H9 (cell line): ENCODE measurements at regions not wholly inside any gene's neighbourhood (a gene's known extent, or its start where the extent isn't known, plus 50 kb on each side); places are given as distances from the start of the nearest gene placed in this dataset.

Experiments used
- DNase-seq: peaks from one replicate; pipeline ENCODE4 v3.0.0-alpha.2; 2017
- H2AFZ ChIP-seq: one replicate; pipeline ENCODE4 v1.6.1; 2013; ENCODE audit warnings: mild to moderate bottlenecking, low read length, control low read depth, moderate library complexity
- H2AK5ac ChIP-seq: 2 replicates; pipeline ENCODE4 v1.6.1; 2013; ENCODE audit warnings: low read length, control low read depth, mixed read lengths; ENCODE audit not compliant: insufficient read length
- H2BK120ac ChIP-seq: one replicate; pipeline ENCODE4 v1.6.1; 2013; ENCODE audit warnings: low read depth, mild to moderate bottlenecking, low read length, control low read depth, inconsistent platforms; ENCODE audit not compliant: poor library complexity, severe bottlenecking
- H2BK12ac ChIP-seq: 2 replicates; pipeline ENCODE4 v1.6.1; 2013; ENCODE audit warnings: low read length, control low read depth, mixed read lengths, low read depth; ENCODE audit not compliant: insufficient read length
- H2BK15ac ChIP-seq: 2 replicates; pipeline ENCODE4 v1.6.1; 2013; ENCODE audit warnings: low read depth, low read length, control low read depth
- H2BK20ac ChIP-seq: one replicate; pipeline ENCODE4 v1.6.1; 2013; ENCODE audit warnings: low read depth, mild to moderate bottlenecking, low read length, control low read depth, inconsistent platforms; ENCODE audit not compliant: poor library complexity, severe bottlenecking
- H2BK5ac ChIP-seq: 2 replicates; pipeline ENCODE4 v1.6.1; 2013; ENCODE audit warnings: low read length, control low read depth, mixed read lengths; ENCODE audit not compliant: insufficient read length
- H3K14ac ChIP-seq: 2 replicates; pipeline ENCODE4 v1.6.1; 2013; ENCODE audit warnings: low read length, control low read depth; ENCODE audit not compliant: insufficient read depth
- H3K18ac ChIP-seq: 2 replicates; pipeline ENCODE4 v1.6.1; 2013; ENCODE audit warnings: low read depth, mild to moderate bottlenecking, mixed read lengths, low read length, control low read depth; ENCODE audit not compliant: insufficient read length
- H3K23ac ChIP-seq: 2 replicates; pipeline ENCODE4 v1.6.1; 2013; ENCODE audit warnings: low read length, control low read depth, mixed read lengths, low read depth; ENCODE audit not compliant: insufficient read length
- H3K23me2 ChIP-seq: 2 replicates; pipeline ENCODE4 v1.6.1; 2013; ENCODE audit warnings: low read depth, mild to moderate bottlenecking, mixed read lengths, low read length, control low read depth; ENCODE audit not compliant: insufficient read length, poor library complexity, severe bottlenecking
- H3K27ac ChIP-seq: 2 replicates; pipeline ENCODE4 v1.5.1; 2013; ENCODE audit warnings: low read length, control low read depth, mixed read lengths, low read depth; ENCODE audit not compliant: insufficient read length
- H3K27me3 ChIP-seq: 2 replicates; pipeline ENCODE4 v1.6.1; 2013; ENCODE audit warnings: low read length, control low read depth, inconsistent platforms; ENCODE audit not compliant: insufficient read depth
- H3K4ac ChIP-seq: 2 replicates; pipeline ENCODE4 v1.6.1; 2013; ENCODE audit warnings: low read depth, mild to moderate bottlenecking, control low read depth, inconsistent platforms, low read length, moderate library complexity
- H3K4me1 ChIP-seq: 2 replicates; pipeline ENCODE4 v1.6.1; 2013; ENCODE audit warnings: low read length, control low read depth, inconsistent platforms; ENCODE audit not compliant: insufficient read depth
- H3K4me2 ChIP-seq: 2 replicates; pipeline ENCODE4 v1.6.1; 2013; ENCODE audit warnings: low read length, control low read depth, mixed read lengths; ENCODE audit not compliant: insufficient read length, insufficient read depth
- H3K56ac ChIP-seq: 2 replicates; pipeline ENCODE4 v1.6.1; 2013; ENCODE audit warnings: low read depth, mild to moderate bottlenecking, mixed read lengths, low read length, control low read depth; ENCODE audit not compliant: insufficient read length
- H3K79me1 ChIP-seq: 2 replicates; pipeline ENCODE4 v1.6.1; 2013; ENCODE audit warnings: low read depth, mild to moderate bottlenecking, moderate library complexity, low read length, control low read depth, inconsistent platforms; ENCODE audit not compliant: insufficient read depth, poor library complexity, severe bottlenecking
- H3K79me2 ChIP-seq: 2 replicates; pipeline ENCODE4 v1.6.1; 2013; ENCODE audit warnings: low read length, control low read depth, inconsistent platforms; ENCODE audit not compliant: insufficient read depth
- H3K9ac ChIP-seq: 2 replicates; pipeline ENCODE4 v1.6.1; 2013; ENCODE audit warnings: low read length, control low read depth, mixed read lengths; ENCODE audit not compliant: insufficient read length; ENCODE audit errors: extremely low read depth
- H3K9me3 ChIP-seq: one replicate; pipeline ENCODE4 v1.6.1; 2013; ENCODE audit warnings: low read depth, low read length, inconsistent platforms; ENCODE audit not compliant: control insufficient read depth
- H3T11ph ChIP-seq: one replicate; pipeline ENCODE4 v1.6.1; 2013; ENCODE audit warnings: mild to moderate bottlenecking, low read length, control low read depth, inconsistent platforms
- H4K20me1 ChIP-seq: one replicate; pipeline ENCODE4 v1.6.1; 2013; ENCODE audit not compliant: control insufficient read depth, insufficient read length, insufficient read depth
- H4K5ac ChIP-seq: 2 replicates; pipeline ENCODE4 v1.6.1; 2013; ENCODE audit warnings: low read depth, mild to moderate bottlenecking, mixed read lengths, low read length, control low read depth; ENCODE audit not compliant: insufficient read length
- H4K8ac ChIP-seq: replicated peaks from 2 replicates; pipeline ENCODE4 v1.6.1; 2013; ENCODE audit warnings: low read length, control low read depth, mixed read lengths, low read depth; ENCODE audit not compliant: insufficient read length
- H4K91ac ChIP-seq: 2 replicates; pipeline ENCODE4 v1.6.1; 2013; ENCODE audit warnings: low read depth, mild to moderate bottlenecking, moderate library complexity, mixed read lengths, low read length, control low read depth; ENCODE audit not compliant: insufficient read length
- H3K27ac Mint-ChIP-seq, 3 experiments: 2 replicates in 2 of 3; 3 replicates in 1 of 3; pipeline ENCODE4 v1.8.0; 2020 to 2021; ENCODE audit warnings: mixed read lengths in 3 of 3, mild to moderate bottlenecking in 1 of 3, moderate library complexity in 1 of 3
- H3K27me3 Mint-ChIP-seq: 2 replicates; pipeline ENCODE4 v1.8.0; 2021; ENCODE audit warnings: low read depth, mild to moderate bottlenecking, moderate library complexity, mixed read lengths
- H3K36me3 Mint-ChIP-seq, 3 experiments: 2 replicates in 2 of 3; 3 replicates in 1 of 3; pipeline ENCODE4 v1.8.0; 2020 to 2021; ENCODE audit warnings: low read depth in 3 of 3, mixed read lengths in 3 of 3; ENCODE audit not compliant: insufficient read depth in 1 of 3
- H3K4me1 Mint-ChIP-seq, 2 experiments: 2 replicates each; pipeline ENCODE4 v1.8.0; 2020; ENCODE audit warnings: mixed read lengths in 2 of 2
- H3K4me3 Mint-ChIP-seq, 2 experiments: 2 replicates in 1 of 2; 3 replicates in 1 of 2; pipeline ENCODE4 v1.8.0; 2020 to 2021; ENCODE audit warnings: mild to moderate bottlenecking in 2 of 2, mixed read lengths in 2 of 2, moderate library complexity in 1 of 2
- H3K9me3 Mint-ChIP-seq, 2 experiments: 2 replicates in 1 of 2; 3 replicates in 1 of 2; pipeline ENCODE4 v1.8.0; 2020; ENCODE audit warnings: mild to moderate bottlenecking in 2 of 2, mixed read lengths in 2 of 2, moderate library complexity in 1 of 2
- WGBS: extraction: QIAGEN DNeasy Blood & Tissue Kit; methylation state at CpG from one replicate; pipeline ENCODE4 v1.1.7; 2013; ENCODE audit warnings: missing lambda C conversion rate, low lambda C conversion rate, mixed read lengths; ENCODE audit not compliant: insufficient read length; ENCODE audit errors: extremely low coverage; 5-methylcytosine and 5-hydroxymethylcytosine counted together
- TF ChIP-seq, protein P1 (sequence below): fragments of 200-600 bp; sonication (generic); conservative IDR thresholded peaks from 3 replicates; pipeline ENCODE4 v1.8.0; 2021; ENCODE audit warnings: antibody characterized with exemption, mild to moderate bottlenecking

DNA sequence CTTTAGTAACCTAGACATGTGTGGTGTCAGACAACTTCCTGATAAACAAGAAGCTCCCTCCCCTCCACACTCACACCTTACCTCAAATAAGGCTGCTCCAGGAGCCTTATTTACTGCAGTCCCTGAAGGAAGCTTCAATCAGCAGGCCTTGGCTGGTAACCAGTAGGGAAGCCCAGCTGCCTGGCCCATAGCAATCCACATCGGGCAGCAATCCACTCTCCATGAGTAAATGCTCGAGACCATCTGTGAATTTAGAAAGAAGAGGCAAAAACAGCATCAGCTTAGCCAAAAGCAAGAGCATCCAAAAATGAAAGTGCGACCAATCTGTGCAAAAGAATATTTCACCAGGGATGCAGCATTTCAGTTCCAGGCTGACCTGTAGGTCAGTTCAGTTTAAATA is 213.3 kb upstream of the TUSC1 start:
- H2BK120ac ChIP-seq: no peak overlapping the region
- Mint-ChIP-seq H3K4me1 (no peaks in the 10 kb centered on the region), H3K27ac (no peak overlapping the region), H3K9me3 (peaks cover 29 to 32% of the 10 kb centered on the region in 2 experiments), H3K27me3 (no peaks in the 10 kb centered on the region), H3K36me3 (peaks cover 3 to 33% (median 28%) of the 10 kb centered on the region in 3 experiments), H3K4me3 (no peak overlapping the region)
- H3K23me2 ChIP-seq: no peaks in the 10 kb centered on the region
- H2BK5ac ChIP-seq: no peak overlapping the region
- H2BK15ac ChIP-seq: no peak overlapping the region
- no peak overlapping the region for H4K91ac ChIP-seq
- no peak overlapping the region for H3K4me2 ChIP-seq
- H4K20me1 ChIP-seq: no peaks in the 10 kb centered on the region
- no CpG with 5 or more reads among the region's 3 CpGs for WGBS
- H2AFZ ChIP-seq: no peak overlapping the region
- no peak overlapping the region for H2BK20ac ChIP-seq
- H3K18ac ChIP-seq: no peak overlapping the region
- H2BK12ac ChIP-seq: no peak overlapping the region
- no peak overlapping the region for H4K5ac ChIP-seq
- no peak overlapping the region for H3T11ph ChIP-seq
- no peaks in the 10 kb centered on the region for H3K79me2 ChIP-seq
- no peak overlapping the region for H3K23ac ChIP-seq
- H4K8ac ChIP-seq: no peak overlapping the region
- TF ChIP-seq, protein P1, sequence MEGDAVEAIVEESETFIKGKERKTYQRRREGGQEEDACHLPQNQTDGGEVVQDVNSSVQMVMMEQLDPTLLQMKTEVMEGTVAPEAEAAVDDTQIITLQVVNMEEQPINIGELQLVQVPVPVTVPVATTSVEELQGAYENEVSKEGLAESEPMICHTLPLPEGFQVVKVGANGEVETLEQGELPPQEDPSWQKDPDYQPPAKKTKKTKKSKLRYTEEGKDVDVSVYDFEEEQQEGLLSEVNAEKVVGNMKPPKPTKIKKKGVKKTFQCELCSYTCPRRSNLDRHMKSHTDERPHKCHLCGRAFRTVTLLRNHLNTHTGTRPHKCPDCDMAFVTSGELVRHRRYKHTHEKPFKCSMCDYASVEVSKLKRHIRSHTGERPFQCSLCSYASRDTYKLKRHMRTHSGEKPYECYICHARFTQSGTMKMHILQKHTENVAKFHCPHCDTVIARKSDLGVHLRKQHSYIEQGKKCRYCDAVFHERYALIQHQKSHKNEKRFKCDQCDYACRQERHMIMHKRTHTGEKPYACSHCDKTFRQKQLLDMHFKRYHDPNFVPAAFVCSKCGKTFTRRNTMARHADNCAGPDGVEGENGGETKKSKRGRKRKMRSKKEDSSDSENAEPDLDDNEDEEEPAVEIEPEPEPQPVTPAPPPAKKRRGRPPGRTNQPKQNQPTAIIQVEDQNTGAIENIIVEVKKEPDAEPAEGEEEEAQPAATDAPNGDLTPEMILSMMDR: no peak
- no peak overlapping the region for H3K14ac ChIP-seq
- no peak overlapping the region for H2AK5ac ChIP-seq
- H3K9me3 ChIP-seq: no peaks in the 10 kb centered on the region
- no peaks in the 10 kb centered on the region for H3K4me1 ChIP-seq
- H3K9ac ChIP-seq: no peak overlapping the region
- H3K79me1 ChIP-seq: no peaks in the 10 kb centered on the region
- H3K4ac ChIP-seq: no peak overlapping the region
- H3K27ac ChIP-seq: no peak overlapping the region
- H3K56ac ChIP-seq: no peak overlapping the region
- no peak for DNase-seq
- no peaks in the 10 kb centered on the region for H3K27me3 ChIP-seq
